ENCODE measurements at regions not wholly inside any gene's neighbourhood (a gene's known extent, or its start where the extent isn't known, plus 50 kb on each side); places are given as distances from the start of the nearest gene placed in this dataset.

GRCh38 chr12:78612190-78612589 lies 252.4 kb upstream of the SYT1 start:
- Histone ChIP-seq H3K36me3 (ENCODE audit: control insufficient read depth in 2 of 2, insufficient read depth in 2 of 2, low read length in 1 of 2) (no peaks in the 10 kb centered on the region), H3K4me3 (ENCODE audit: low read length in 2 of 2) (no peak overlapping the region), H3K27ac (ENCODE audit: low read depth in 1 of 2, low read length in 1 of 2) (no peak overlapping the region), H3K9me3 (ENCODE audit: control insufficient read depth in 2 of 2, insufficient read depth in 1 of 2, low read length in 1 of 2) (no peaks in the 10 kb centered on the region), H3K27me3 (ENCODE audit: control insufficient read depth in 2 of 2, insufficient read depth in 1 of 2, low read length in 1 of 2) (no peaks in the 10 kb centered on the region), H3K4me1 (ENCODE audit: control insufficient read depth in 2 of 2, insufficient read depth in 2 of 2, low read length in 2 of 2) (no peaks in the 10 kb centered on the region)
- DNase-seq (ENCODE audit: low read depth in 6 of 9, low spot score in 9 of 9), result no peak
- WGBS, result 90% methylated on average over 2 of the region's 2 CpGs

GRCh38 chr12:78617683-78618082 lies 246.9 kb upstream of the SYT1 start:
- 84% methylated on average over 2 of the region's 2 CpGs for WGBS
- H3K9me3 ChIP-seq (ENCODE audit: control insufficient read depth in 2 of 2, insufficient read depth in 1 of 2, low read length in 1 of 2), result no peaks in the 10 kb centered on the region
- no peak for DNase-seq (ENCODE audit: low read depth in 6 of 9, low spot score in 9 of 9)
- no peak overlapping the region for H3K27ac ChIP-seq (ENCODE audit: low read depth in 1 of 2, low read length in 1 of 2)
- H3K4me3 ChIP-seq (ENCODE audit: low read length in 2 of 2), result no peak overlapping the region
- H3K4me1 ChIP-seq (ENCODE audit: control insufficient read depth in 2 of 2, insufficient read depth in 2 of 2, low read length in 2 of 2), result no peaks in the 10 kb centered on the region
- no peaks in the 10 kb centered on the region for H3K27me3 ChIP-seq (ENCODE audit: control insufficient read depth in 2 of 2, insufficient read depth in 1 of 2, low read length in 1 of 2)
- H3K36me3 ChIP-seq (ENCODE audit: control insufficient read depth in 2 of 2, insufficient read depth in 2 of 2, low read length in 1 of 2), result no peaks in the 10 kb centered on the region

GRCh38 chr12:78622529-78623195 lies 241.9 kb upstream of the SYT1 start:
- Histone ChIP-seq H3K36me3 (ENCODE audit: control insufficient read depth in 2 of 2, insufficient read depth in 2 of 2, low read length in 1 of 2) (no peaks in the 10 kb centered on the region), H3K4me3 (ENCODE audit: low read length in 2 of 2) (no peak overlapping the region), H3K27ac (ENCODE audit: low read depth in 1 of 2, low read length in 1 of 2) (no peak overlapping the region), H3K9me3 (ENCODE audit: control insufficient read depth in 2 of 2, insufficient read depth in 1 of 2, low read length in 1 of 2) (no peaks in the 10 kb centered on the region), H3K4me1 (ENCODE audit: control insufficient read depth in 2 of 2, insufficient read depth in 2 of 2, low read length in 2 of 2) (no peaks in the 10 kb centered on the region), H3K27me3 (ENCODE audit: control insufficient read depth in 2 of 2, insufficient read depth in 1 of 2, low read length in 1 of 2) (no peaks in the 10 kb centered on the region)
- no peak for DNase-seq (ENCODE audit: low read depth in 6 of 9, low spot score in 9 of 9)
- WGBS, result 84% methylated on average over 3 of the region's 3 CpGs

GRCh38 chr12:78628491-78629100 lies 236.0 kb upstream of the SYT1 start:
- Histone ChIP-seq H3K4me3 (ENCODE audit: low read length in 2 of 2) (no peak overlapping the region), H3K9me3 (ENCODE audit: control insufficient read depth in 2 of 2, insufficient read depth in 1 of 2, low read length in 1 of 2) (no peaks in the 10 kb centered on the region), H3K4me1 (ENCODE audit: control insufficient read depth in 2 of 2, insufficient read depth in 2 of 2, low read length in 2 of 2) (no peaks in the 10 kb centered on the region), H3K27me3 (ENCODE audit: control insufficient read depth in 2 of 2, insufficient read depth in 1 of 2, low read length in 1 of 2) (no peaks in the 10 kb centered on the region), H3K27ac (ENCODE audit: low read depth in 1 of 2, low read length in 1 of 2) (no peak overlapping the region), H3K36me3 (ENCODE audit: control insufficient read depth in 2 of 2, insufficient read depth in 2 of 2, low read length in 1 of 2) (no peaks in the 10 kb centered on the region)
- no peak for DNase-seq (ENCODE audit: low read depth in 6 of 9, low spot score in 9 of 9)
- WGBS, result 89% methylated on average over 1 of the region's 1 CpG

- Histone ChIP-seq H3K27ac (ENCODE audit: low read depth in 1 of 2, low read length in 1 of 2) (no peak overlapping the region), H3K4me1 (ENCODE audit: control insufficient read depth in 2 of 2, insufficient read depth in 2 of 2, low read length in 2 of 2) (no peaks in the 10 kb centered on the region), H3K4me3 (ENCODE audit: low read length in 2 of 2) (no peak overlapping the region), H3K36me3 (ENCODE audit: control insufficient read depth in 2 of 2, insufficient read depth in 2 of 2, low read length in 1 of 2) (no peaks in the 10 kb centered on the region), H3K27me3 (ENCODE audit: control insufficient read depth in 2 of 2, insufficient read depth in 1 of 2, low read length in 1 of 2) (no peaks in the 10 kb centered on the region), H3K9me3 (ENCODE audit: control insufficient read depth in 2 of 2, insufficient read depth in 1 of 2, low read length in 1 of 2) (no peaks in the 10 kb centered on the region)
- DNase-seq (ENCODE audit: low read depth in 6 of 9, low spot score in 9 of 9), result no peak
- WGBS, result 57% methylated on average over 4 of the region's 4 CpGs
Measured at GRCh38 chr12:78636231-78636855, 228.2 kb upstream of the SYT1 start.

GRCh38 chr12:78641837-78642423 lies 222.6 kb upstream of the SYT1 start:
- DNase-seq (ENCODE audit: low read depth in 6 of 9, low spot score in 9 of 9), result no peak
- H3K4me3 ChIP-seq (ENCODE audit: low read length in 2 of 2), result no peak overlapping the region
- H3K27ac ChIP-seq (ENCODE audit: low read depth in 1 of 2, low read length in 1 of 2), result no peak overlapping the region
- no peaks in the 10 kb centered on the region for H3K4me1 ChIP-seq (ENCODE audit: control insufficient read depth in 2 of 2, insufficient read depth in 2 of 2, low read length in 2 of 2)
- no peaks in the 10 kb centered on the region for H3K36me3 ChIP-seq (ENCODE audit: control insufficient read depth in 2 of 2, insufficient read depth in 2 of 2, low read length in 1 of 2)
- no peaks in the 10 kb centered on the region for H3K9me3 ChIP-seq (ENCODE audit: control insufficient read depth in 2 of 2, insufficient read depth in 1 of 2, low read length in 1 of 2)
- no peaks in the 10 kb centered on the region for H3K27me3 ChIP-seq (ENCODE audit: control insufficient read depth in 2 of 2, insufficient read depth in 1 of 2, low read length in 1 of 2)
- WGBS, result 85% methylated on average over 1 of the region's 1 CpG

- Histone ChIP-seq H3K4me1 (ENCODE audit: control insufficient read depth in 2 of 2, insufficient read depth in 2 of 2, low read length in 2 of 2) (no peaks in the 10 kb centered on the region), H3K9me3 (ENCODE audit: control insufficient read depth in 2 of 2, insufficient read depth in 1 of 2, low read length in 1 of 2) (no peaks in the 10 kb centered on the region), H3K36me3 (ENCODE audit: control insufficient read depth in 2 of 2, insufficient read depth in 2 of 2, low read length in 1 of 2) (no peaks in the 10 kb centered on the region), H3K27me3 (ENCODE audit: control insufficient read depth in 2 of 2, insufficient read depth in 1 of 2, low read length in 1 of 2) (no peaks in the 10 kb centered on the region), H3K27ac (ENCODE audit: low read depth in 1 of 2, low read length in 1 of 2) (no peak overlapping the region), H3K4me3 (ENCODE audit: low read length in 2 of 2) (no peak overlapping the region)
- no peak for DNase-seq (ENCODE audit: low read depth in 6 of 9, low spot score in 9 of 9)
- 79% methylated on average over 2 of the region's 2 CpGs for WGBS
Measured at GRCh38 chr12:78645956-78646355, 218.6 kb upstream of the SYT1 start.

- H3K9me3 ChIP-seq (ENCODE audit: control insufficient read depth in 2 of 2, insufficient read depth in 1 of 2, low read length in 1 of 2), result no peaks in the 10 kb centered on the region
- no peaks in the 10 kb centered on the region for H3K27me3 ChIP-seq (ENCODE audit: control insufficient read depth in 2 of 2, insufficient read depth in 1 of 2, low read length in 1 of 2)
- DNase-seq (ENCODE audit: low read depth in 6 of 9, low spot score in 9 of 9), result no peak
- H3K4me1 ChIP-seq (ENCODE audit: control insufficient read depth in 2 of 2, insufficient read depth in 2 of 2, low read length in 2 of 2), result no peaks in the 10 kb centered on the region
- H3K4me3 ChIP-seq (ENCODE audit: low read length in 2 of 2), result no peak overlapping the region
- no peaks in the 10 kb centered on the region for H3K36me3 ChIP-seq (ENCODE audit: control insufficient read depth in 2 of 2, insufficient read depth in 2 of 2, low read length in 1 of 2)
- H3K27ac ChIP-seq (ENCODE audit: low read depth in 1 of 2, low read length in 1 of 2), result no peak overlapping the region
Measured at GRCh38 chr12:78651755-78652154, 212.8 kb upstream of the SYT1 start.

- no peaks in the 10 kb centered on the region for H3K9me3 ChIP-seq (ENCODE audit: control insufficient read depth in 2 of 2, insufficient read depth in 1 of 2, low read length in 1 of 2)
- no peaks in the 10 kb centered on the region for H3K4me1 ChIP-seq (ENCODE audit: control insufficient read depth in 2 of 2, insufficient read depth in 2 of 2, low read length in 2 of 2)
- no peak overlapping the region for H3K4me3 ChIP-seq (ENCODE audit: low read length in 2 of 2)
- no peak for DNase-seq (ENCODE audit: low read depth in 6 of 9, low spot score in 9 of 9)
- no peaks in the 10 kb centered on the region for H3K27me3 ChIP-seq (ENCODE audit: control insufficient read depth in 2 of 2, insufficient read depth in 1 of 2, low read length in 1 of 2)
- no peaks in the 10 kb centered on the region for H3K36me3 ChIP-seq (ENCODE audit: control insufficient read depth in 2 of 2, insufficient read depth in 2 of 2, low read length in 1 of 2)
- no peak overlapping the region for H3K27ac ChIP-seq (ENCODE audit: low read depth in 1 of 2, low read length in 1 of 2)
- WGBS, result 85% methylated on average over 1 of the region's 1 CpG
Measured at GRCh38 chr12:78666584-78666983, 198.0 kb upstream of the SYT1 start.

Measured in thymus (tissue), 11 donors.